Nephron progenitor cell (in vitro differentiated cells): ENCODE measurements at regions not wholly inside any gene's neighbourhood (a gene's known extent, or its start where the extent isn't known, plus 50 kb on each side); places are given as distances from the start of the nearest gene placed in this dataset.

Experiments
- DNase-seq: peaks from one replicate; pipeline ENCODE4 v3.0.0; 2021
- H3K27ac Mint-ChIP-seq: 2 replicates; pipeline ENCODE4 v1.8.0; 2021; ENCODE audit warnings: mild to moderate bottlenecking, moderate library complexity, mixed read lengths
- H3K27me3 Mint-ChIP-seq: 2 replicates; pipeline ENCODE4 v1.8.0; 2021; ENCODE audit warnings: mild to moderate bottlenecking, low read depth, mixed read lengths; ENCODE audit not compliant: poor library complexity
- H3K36me3 Mint-ChIP-seq: 2 replicates; pipeline ENCODE4 v1.8.0; 2021; ENCODE audit warnings: low read depth, mixed read lengths
- H3K4me1 Mint-ChIP-seq: 2 replicates; pipeline ENCODE4 v1.8.0; 2021; ENCODE audit warnings: mixed read lengths
- H3K4me3 Mint-ChIP-seq: 2 replicates; pipeline ENCODE4 v1.8.0; 2021; ENCODE audit warnings: mild to moderate bottlenecking, moderate library complexity, mixed read lengths
- H3K9me3 Mint-ChIP-seq: 2 replicates; pipeline ENCODE4 v1.8.0; 2021; ENCODE audit warnings: mild to moderate bottlenecking, moderate library complexity, mixed read lengths
- TF ChIP-seq, protein P1 (sequence below): fragments of 200-600 bp; sonication (generic); IDR thresholded peaks from 2 replicates; pipeline ENCODE4 v1.5.0; 2021; ENCODE audit warnings: antibody characterized with exemption

GRCh38 chr6:92521553-92521952 lies 897.8 kb downstream of the EPHA7 start:
- Mint-ChIP-seq H3K36me3 (no peaks in the 10 kb centered on the region), H3K27me3 (no peaks in the 10 kb centered on the region)
- TF ChIP-seq, protein P1, sequence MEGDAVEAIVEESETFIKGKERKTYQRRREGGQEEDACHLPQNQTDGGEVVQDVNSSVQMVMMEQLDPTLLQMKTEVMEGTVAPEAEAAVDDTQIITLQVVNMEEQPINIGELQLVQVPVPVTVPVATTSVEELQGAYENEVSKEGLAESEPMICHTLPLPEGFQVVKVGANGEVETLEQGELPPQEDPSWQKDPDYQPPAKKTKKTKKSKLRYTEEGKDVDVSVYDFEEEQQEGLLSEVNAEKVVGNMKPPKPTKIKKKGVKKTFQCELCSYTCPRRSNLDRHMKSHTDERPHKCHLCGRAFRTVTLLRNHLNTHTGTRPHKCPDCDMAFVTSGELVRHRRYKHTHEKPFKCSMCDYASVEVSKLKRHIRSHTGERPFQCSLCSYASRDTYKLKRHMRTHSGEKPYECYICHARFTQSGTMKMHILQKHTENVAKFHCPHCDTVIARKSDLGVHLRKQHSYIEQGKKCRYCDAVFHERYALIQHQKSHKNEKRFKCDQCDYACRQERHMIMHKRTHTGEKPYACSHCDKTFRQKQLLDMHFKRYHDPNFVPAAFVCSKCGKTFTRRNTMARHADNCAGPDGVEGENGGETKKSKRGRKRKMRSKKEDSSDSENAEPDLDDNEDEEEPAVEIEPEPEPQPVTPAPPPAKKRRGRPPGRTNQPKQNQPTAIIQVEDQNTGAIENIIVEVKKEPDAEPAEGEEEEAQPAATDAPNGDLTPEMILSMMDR, result no peak

GRCh38 chr6:92510137-92510536 lies 909.2 kb downstream of the EPHA7 start:
- peaks cover 5% of the 10 kb centered on the region for H3K36me3 Mint-ChIP-seq
- no peak for DNase-seq
- no peak overlapping the region for H3K4me3 Mint-ChIP-seq
- H3K27me3 Mint-ChIP-seq, result peaks cover 4% of the 10 kb centered on the region
- H3K9me3 Mint-ChIP-seq, result peaks cover 23% of the 10 kb centered on the region
- H3K4me1 Mint-ChIP-seq, result no peaks in the 10 kb centered on the region
- TF ChIP-seq, protein P1, result no peak
- no peak overlapping the region for H3K27ac Mint-ChIP-seq

More at GRCh38 chr6:92521553-92521952, 897.8 kb downstream of the EPHA7 start:
- Mint-ChIP-seq H3K27ac (no peak overlapping the region), H3K4me1 (no peaks in the 10 kb centered on the region), H3K4me3 (no peak overlapping the region), H3K9me3 (peaks cover 8% of the 10 kb centered on the region)
- no peak for DNase-seq

DNA sequence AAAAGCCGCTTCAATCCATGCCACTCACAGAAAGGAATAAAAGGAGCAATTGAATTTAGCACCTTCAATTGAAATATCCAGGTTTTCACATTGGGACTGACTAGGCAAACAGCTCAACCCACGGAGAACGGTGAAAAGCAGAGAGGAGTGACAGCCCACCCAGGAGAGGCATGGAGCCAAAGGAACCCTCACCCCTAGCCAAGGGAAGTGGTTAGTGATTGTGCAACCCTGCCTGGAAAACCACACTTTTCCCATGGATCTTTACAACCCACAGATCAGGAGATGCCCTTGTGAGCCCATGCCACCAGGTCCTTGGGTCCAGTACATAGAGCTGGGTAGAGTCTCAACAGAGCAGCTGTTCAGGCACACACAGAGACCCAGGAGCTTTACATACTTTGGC lies 911.8 kb downstream of the EPHA7 start:
- H3K36me3 Mint-ChIP-seq, result peaks cover 5% of the 10 kb centered on the region
- TF ChIP-seq, protein P1, result no peak
- H3K9me3 Mint-ChIP-seq, result peaks cover 23% of the 10 kb centered on the region

DNA sequence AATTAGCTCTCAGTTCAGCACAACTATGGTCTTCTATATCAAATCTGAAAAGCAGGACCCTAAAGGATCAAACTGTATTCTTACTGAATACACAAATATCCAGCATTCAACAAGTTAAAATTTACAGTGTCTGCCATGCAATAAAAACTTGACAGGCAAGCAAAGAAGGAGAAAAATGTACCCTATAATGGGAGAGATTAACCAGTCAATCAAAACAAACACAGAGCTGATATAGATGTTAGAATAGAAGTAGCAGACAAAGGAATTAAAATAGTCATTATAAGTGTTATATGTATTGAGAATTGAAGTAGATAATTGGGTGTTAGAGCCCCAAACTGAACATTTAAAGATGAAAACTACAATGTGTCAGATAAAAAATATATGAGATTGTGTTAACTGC lies 914.9 kb downstream of the EPHA7 start:
- TF ChIP-seq, protein P1, result no peak
- Mint-ChIP-seq H3K9me3 (peaks cover 8% of the 10 kb centered on the region), H3K4me1 (no peaks in the 10 kb centered on the region), H3K27me3 (peaks cover 4% of the 10 kb centered on the region), H3K4me3 (no peak overlapping the region), H3K36me3 (peaks cover 3% of the 10 kb centered on the region), H3K27ac (no peak overlapping the region)
- DNase-seq, result no peak

More for the DNA sequence above, 911.8 kb downstream of the EPHA7 start:
- Mint-ChIP-seq H3K27me3 (peaks cover 4% of the 10 kb centered on the region), H3K4me1 (no peaks in the 10 kb centered on the region), H3K4me3 (no peak overlapping the region), H3K27ac (no peak overlapping the region)
- no peak for DNase-seq

DNA sequence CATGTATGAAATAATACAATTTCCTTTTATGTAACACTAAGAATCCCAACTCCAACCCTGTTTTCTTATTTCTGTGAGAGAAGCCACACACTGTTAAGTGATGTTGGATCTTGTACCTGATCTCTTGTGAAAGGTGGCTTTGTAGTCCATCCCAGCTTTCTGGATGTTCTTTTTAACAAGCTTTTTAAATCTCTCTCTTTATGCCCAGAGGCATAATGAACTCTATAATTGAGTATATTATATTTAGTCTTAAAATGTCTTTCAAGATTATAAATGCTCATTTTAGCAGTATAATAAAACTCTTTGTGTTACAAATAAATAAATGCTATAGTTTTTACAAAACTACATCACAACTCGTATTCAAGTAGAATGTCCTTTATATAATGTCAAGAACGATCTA lies 922.1 kb downstream of the EPHA7 start:
- Mint-ChIP-seq H3K36me3 (no peaks in the 10 kb centered on the region), H3K9me3 (no peaks in the 10 kb centered on the region)
- TF ChIP-seq, protein P1, result no peak

DNA sequence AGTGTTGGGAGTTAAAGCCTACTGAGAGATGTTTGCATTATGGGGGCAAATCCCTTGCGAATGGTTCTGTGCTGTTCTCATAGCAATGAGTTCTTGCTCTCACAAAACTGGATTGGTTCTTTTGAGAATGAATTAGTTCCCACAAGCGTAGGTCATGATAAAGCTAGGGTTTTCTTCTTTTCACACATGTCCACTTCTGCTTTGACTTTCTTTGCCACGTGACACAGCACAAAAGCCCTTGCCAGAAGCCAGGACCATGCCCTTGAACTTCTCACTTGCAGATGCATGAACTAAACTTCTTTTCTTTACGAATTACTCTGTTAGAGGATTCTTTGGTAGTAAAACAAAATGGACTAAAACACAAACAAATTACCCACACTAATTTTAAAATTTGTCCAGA lies 922.8 kb downstream of the EPHA7 start:
- no peaks in the 10 kb centered on the region for H3K9me3 Mint-ChIP-seq

More for the DNA sequence above, 922.1 kb downstream of the EPHA7 start:
- H3K27ac Mint-ChIP-seq, result no peak overlapping the region
- H3K27me3 Mint-ChIP-seq, result no peaks in the 10 kb centered on the region
- no peak for DNase-seq
- no peak overlapping the region for H3K4me3 Mint-ChIP-seq
- no peaks in the 10 kb centered on the region for H3K4me1 Mint-ChIP-seq

More for the DNA sequence above, 922.8 kb downstream of the EPHA7 start:
- DNase-seq, result no peak
- Mint-ChIP-seq H3K4me3 (no peak overlapping the region), H3K27ac (no peak overlapping the region), H3K4me1 (no peaks in the 10 kb centered on the region), H3K36me3 (no peaks in the 10 kb centered on the region), H3K27me3 (no peaks in the 10 kb centered on the region)
- TF ChIP-seq, protein P1, result no peak
